DND-41 (cell line): ENCODE measurements at regions not wholly inside any gene's neighbourhood (a gene's known extent, or its start where the extent isn't known, plus 50 kb on each side); places are given as distances from the start of the nearest gene placed in this dataset.

Experiments used
- CTCF ChIP-seq: IDR thresholded peaks from 2 replicates; pipeline ENCODE4 v1.5.1; 2012; ENCODE audit warnings: borderline replicate concordance, low read length, moderate library complexity, mild to moderate bottlenecking; ENCODE audit not compliant: poor library complexity, severe bottlenecking; ENCODE audit errors: extremely low read depth
- EZH2 ChIP-seq: IDR thresholded peaks from 3 replicates; pipeline ENCODE4 v1.6.1; 2012; ENCODE audit warnings: borderline replicate concordance, low read depth, mild to moderate bottlenecking, moderate library complexity, low read length, inconsistent platforms; ENCODE audit not compliant: severe bottlenecking

GRCh38 chr1:96041470-96041869 is 680.1 kb upstream of the PTBP2 start:
- no peak for TF ChIP-seq EZH2
- no peak for TF ChIP-seq CTCF
